GOT3 (cell line): ENCODE measurements at regions not wholly inside any gene's neighbourhood (a gene's known extent, or its start where the extent isn't known, plus 50 kb on each side); places are given as distances from the start of the nearest gene placed in this dataset.
"Not testable (repeated sequence)": the region's sequence is repeated elsewhere in the genome, so short reads cannot be mapped to it uniquely, and the experiment has no call there.

ENCODE experiments used
- DNase-seq: peaks from one replicate; lab custom pipeline; 2025; ENCODE audit warnings: mixed read lengths; lab: John Stamatoyannopoulos, UW

DNA sequence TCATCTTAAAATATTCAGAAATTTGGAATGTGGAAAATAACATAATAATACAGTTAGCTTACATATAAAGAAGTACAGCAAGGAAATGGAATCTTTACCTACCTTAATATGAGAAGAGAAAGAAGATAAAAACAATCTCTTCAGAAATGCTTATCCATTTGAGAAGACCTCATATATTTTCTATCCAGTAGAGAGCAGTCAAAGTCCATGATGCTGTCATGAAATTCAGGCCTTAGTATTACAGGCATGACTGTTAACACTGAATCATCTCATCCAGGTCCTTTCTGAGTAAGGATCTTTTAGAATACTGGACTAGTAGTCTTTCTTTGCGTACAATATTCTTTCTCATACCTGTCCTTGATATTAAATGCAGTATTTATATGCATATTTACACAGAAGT lies 713.4 kb downstream of the CD109 start:
- DNase-seq = no peak

DNA sequence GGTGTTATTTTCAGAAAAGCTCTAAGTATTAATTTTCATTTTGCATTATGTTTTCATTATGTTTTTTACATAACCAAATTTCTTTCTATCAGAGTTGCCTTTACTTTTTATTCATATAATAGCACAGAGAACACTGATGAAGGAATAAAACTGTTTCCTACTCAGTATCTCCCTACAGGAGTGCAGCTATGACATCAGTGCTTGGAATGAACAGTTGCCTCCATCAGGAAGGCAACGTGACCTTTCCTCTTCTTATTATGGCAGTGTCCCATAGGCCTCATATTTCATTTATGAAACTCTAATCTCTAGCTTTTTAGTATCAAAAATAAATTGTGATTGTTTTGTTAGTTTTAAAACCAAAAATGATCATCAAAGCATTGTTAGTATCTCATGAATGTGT lies 712.8 kb downstream of the CD109 start:
- DNase-seq = no peak

DNA sequence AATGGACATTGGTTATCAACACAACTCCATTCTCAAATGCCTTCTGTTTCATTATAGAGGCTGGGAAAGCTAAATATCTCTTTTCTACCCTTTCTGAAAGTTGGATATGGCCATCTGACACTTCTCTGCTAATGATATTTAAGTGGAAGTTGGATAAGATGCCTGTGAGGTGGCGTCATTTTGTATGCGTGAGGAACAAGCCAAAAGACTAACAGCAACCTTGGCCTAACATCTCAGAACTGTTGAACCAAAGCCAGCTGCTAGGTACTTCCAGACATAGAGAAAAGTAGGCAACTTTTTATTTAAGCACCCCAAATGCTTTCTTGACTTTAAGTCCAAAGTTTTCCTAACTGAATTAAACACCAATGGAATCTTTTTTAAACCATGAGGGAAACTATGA lies 708.4 kb downstream of the CD109 start:
- no peak for DNase-seq

DNA sequence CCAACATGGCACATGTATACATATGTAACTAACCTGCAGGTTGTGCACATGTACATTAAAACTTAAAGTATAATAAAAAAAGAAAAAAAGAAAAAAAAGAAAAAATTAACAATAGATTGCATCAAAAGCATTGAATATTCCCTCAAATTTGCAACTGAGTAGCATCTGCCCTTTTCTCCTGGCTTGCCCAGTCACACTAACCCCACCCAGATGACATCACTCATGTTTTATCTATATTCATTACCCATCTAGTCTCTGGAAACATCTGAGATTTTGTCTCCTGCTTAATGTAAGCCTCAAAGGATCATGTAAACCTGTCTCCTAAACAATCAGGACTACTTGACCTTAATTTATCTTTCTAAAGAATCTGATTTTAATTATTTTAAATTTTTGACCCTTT lies 706.8 kb downstream of the CD109 start:
- DNase-seq = no peak

DNA sequence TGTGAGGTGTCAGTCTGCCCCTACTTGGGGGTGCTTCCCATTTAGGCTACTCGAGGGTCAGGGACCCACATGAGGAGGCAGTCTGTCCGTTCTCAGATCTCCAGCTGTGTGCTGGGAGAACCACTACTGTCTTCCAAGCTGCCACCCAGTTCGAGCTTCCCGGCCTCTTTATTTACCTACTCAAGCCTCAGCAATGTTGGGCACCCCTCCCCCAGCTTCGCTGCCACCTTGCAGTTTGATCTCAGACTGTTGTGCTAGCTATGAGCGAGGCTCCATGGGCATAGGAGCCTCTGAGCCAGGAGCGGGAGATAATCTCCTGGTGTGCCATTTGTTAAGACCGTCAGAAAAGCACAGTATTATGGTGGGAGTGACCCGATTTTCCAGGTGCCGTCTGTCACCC lies 682.4 kb downstream of the CD109 start:
- not testable (repeated sequence) for DNase-seq

DNA sequence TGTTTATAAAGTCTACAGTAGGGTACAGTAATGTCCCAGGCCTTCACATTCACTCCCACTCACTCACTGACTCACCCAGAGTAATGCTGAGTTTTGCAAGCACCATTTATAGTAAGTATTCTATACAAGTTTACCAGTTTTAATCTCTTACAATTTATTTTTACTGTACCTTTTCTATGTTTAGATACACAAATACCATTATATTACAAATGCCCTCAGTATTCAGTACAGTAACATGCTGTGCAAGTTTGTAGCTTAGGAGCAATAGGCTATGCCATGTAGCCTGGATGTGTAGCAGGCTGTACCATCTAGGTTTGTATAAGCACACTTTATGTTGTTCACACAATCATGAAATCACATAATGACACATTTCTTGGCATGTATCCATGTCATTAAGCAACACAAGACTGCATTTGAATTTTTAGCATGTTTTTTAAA lies 673.6 kb downstream of the CD109 start:
- DNase-seq = no peak

DNA sequence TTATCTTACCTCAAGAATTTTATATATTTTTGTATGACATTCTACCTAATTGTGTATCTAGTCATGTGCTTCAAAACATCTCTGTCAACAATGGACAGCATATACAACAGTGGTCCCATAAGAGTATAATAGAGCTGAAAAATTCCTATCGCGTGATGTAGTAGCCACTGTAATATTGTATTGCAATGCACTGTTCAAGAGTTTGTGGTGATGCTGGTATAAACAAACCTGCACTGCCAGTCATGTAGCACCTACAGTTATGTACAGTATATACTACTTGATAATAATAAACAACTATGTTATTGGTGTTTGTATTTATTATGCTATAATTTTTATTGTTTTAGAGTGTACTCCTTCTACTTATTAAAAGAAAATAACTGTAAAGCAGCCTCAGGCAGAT lies 672.7 kb downstream of the CD109 start:
- no peak for DNase-seq

DNA sequence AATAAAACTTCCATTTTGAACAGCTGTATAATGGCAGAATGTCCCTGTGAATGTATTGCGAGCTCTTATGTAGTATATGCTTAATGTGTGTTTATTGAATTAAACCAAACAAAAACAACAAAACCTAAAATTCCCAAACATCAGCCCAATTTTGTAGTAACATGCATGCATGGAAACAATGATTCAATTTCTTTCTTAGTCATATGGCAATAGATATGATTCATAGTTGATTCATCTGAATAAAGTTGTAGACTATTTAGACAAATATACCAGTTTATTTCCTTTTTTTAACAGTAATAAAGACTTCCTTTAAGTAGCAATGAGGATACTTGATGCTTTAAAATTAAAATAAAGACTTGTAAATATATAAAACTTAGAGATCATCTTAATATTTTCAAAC lies 670.6 kb downstream of the CD109 start:
- DNase-seq = no peak

DNA sequence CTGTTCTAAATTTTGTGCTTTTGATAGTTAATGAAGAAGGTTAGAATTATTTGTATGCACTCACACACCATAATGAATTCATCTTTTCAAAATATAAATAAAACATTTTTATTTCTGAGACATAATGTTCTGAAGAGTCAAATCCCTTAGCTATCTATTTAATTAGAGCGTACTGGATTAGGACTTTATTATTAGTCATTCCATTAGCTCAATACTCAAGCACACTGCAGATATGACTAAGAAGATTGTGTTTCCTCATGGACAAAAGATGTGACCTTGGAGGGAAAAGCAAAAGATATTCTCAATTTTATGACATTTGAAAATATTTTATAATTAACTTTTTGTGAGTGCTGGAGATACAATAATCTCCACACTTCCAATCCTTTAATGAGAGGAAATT lies 666.4 kb downstream of the CD109 start:
- no peak for DNase-seq

DNA sequence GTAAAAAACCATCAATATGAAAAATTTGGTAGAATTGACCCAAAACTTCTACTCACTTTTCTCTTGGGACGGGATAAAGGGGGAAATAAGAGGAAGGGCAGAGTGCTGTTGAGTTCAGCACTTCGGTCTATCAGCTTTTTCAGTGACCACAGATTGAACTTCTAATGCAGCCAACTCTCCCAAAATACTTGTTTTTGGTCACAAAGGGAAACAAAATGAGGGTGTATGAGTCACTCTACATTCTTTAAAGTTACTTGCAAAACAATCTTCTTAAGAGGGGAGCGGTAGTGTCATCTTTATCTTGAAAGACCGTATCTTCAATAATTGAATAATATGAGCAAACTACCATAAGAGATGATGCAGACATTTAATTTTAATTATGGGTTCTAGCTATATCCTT lies 661.3 kb downstream of the CD109 start:
- DNase-seq = no peak

DNA sequence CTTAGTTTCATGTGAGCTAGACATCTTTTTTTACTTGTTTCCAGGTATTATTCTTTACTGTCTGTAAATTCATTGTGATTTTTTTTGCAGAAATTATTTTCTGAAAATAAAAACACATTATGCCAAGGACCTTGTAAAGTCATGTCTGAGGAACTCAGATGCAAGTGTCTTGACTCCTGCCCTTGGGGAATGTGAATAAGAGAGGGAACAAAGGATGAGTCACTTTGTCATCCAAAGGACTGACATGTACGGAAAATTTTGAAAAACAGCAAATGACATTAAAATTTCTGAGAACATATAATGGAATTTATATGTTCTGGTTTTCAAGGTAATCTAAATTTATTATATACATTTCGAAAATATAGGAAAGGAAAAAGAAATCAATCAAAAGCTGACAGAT lies 660.4 kb downstream of the CD109 start:
- DNase-seq = no peak

DNA sequence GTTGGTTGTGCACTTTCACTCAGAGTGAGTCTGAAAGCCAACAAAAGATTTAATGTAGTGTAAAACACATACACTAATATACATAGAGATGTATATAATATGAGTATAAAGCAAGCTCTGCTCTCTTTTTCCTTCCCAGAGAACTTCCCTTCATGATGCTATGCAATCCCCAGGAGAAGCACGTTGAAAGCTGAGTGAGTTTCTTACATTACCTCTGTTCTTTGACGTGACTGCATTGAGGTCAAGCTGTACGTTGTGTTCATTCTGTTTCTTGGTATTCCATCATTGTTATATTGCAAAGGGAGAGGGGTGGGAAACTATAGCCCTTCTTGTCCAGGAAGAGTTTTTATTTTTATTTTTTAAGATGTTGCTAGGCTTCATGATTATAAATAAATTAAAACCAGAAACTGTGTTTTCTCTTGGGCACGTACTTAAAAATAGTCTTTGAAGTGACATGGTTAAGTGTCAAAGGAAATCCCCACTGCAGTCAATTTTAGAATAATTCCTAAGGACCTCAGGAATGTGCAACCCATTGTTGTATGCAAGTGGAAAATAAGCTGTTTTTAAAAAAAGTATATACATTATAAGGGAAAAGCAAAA lies 651.0 kb downstream of the CD109 start:
- no peak for DNase-seq

DNA sequence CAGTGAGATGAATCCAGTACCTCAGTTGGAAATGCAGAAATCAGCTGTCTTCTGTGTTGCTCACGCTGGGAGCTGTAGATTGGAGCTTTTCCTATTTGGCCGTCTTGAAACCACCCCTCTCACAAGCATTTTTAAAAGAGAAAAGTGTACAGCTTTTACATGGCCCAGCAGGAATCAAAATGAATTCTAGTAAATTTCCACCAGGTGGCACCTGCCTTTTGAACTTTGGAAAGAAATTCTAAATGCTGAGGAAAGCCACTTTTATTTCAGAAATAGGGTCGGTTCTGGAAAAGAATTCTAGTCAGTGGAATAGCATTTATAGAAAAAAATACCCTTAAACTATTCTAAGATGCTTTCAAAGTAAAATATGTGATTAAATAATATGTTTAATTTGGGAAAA lies 647.8 kb downstream of the CD109 start:
- DNase-seq = no peak

DNA sequence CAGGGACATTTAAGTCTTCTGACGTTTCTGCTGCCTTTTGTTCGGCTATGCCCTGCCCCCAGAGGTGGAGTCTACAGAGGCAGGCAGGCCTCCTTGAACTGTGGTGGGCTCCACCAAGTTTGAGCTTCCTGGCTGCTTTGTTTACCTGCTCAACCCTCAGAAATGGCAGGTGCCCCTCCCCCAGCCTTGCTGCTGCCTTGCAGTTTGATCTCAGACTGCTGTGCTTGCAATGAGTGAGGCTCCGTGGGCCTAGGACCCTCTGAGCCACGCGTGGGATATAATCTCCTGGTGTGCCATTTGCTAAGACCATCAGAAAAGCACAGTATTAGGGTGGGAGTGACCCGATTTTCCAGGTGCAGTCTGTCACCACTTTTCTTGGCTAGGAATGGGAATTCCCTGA lies 647.3 kb downstream of the CD109 start:
- not testable (repeated sequence) for DNase-seq

DNA sequence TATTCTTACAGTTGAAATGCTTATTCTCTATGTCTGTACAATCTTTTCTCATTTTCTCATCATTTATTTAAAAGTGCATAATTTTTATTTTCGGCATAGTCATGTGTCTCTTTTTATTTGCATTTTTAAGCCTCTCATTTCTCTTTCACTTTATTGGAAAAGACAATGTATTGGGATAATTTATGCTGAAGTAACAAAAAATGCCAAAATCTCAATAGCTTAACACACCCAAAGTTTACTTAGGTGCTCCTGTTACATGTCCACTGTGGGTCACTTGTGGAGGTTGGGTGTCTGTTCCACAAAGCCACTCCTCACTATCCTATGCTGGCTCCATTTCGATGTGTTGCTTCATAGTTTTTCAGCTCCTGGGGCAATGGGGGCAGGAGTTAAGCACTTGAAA lies 638.7 kb downstream of the CD109 start:
- no peak for DNase-seq

DNA sequence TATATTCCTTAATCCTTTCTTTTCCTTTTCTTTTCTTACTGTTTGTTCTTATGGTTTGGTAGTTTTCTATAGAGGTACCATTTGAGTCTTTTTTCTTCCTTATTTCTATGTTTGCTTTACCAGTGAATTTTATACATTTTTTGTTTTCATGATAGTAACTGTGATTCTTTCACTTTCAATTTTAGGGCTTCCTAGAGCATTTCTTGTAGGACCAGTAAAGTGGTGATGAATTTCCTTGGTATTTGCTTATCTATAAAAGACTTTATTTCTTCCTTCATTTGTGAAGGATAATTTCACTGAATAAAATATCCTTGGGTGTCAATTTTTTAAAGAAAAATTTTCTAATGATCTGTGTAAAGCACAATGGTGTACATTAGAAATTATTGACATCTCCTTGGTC lies 637.4 kb downstream of the CD109 start:
- DNase-seq = no peak

DNA sequence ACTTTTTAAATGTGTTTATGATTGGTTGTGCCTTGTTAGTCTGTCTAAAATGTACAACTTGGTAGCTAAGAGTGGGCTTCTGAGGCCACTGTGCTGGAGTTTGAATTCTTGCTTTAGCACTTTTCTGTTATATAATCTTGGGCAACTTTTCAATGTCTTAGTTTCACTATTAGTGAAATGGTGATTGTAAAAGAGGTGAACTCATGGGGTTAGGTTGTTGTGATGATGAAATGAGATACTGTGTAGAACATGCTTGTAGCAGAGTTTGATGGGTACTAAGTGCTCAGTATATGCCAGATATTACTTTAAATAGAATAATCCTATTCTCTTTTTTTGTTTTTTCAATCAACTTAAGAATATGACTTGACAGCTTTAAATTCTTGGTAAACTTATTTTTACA lies 624.7 kb downstream of the CD109 start:
- DNase-seq = no peak

DNA sequence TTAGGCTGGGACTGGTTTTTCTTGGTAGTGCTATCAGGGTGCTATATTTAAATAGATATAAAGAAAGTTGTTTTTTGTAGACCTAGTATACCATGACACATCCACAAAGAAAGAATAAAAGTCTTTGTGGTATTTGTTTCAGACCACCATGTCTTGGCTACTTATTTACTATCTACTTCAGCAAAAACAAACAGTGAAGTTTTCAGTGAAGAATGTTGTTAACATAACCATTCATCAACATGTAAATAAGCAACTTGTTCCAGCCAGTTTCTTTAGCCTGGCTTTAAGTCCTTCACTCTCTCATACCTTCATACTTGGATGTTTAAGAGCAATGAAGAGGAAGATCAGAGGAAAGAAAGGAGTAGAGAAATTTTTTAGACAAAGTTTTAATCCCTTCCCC lies 624.1 kb downstream of the CD109 start:
- DNase-seq = no peak

DNA sequence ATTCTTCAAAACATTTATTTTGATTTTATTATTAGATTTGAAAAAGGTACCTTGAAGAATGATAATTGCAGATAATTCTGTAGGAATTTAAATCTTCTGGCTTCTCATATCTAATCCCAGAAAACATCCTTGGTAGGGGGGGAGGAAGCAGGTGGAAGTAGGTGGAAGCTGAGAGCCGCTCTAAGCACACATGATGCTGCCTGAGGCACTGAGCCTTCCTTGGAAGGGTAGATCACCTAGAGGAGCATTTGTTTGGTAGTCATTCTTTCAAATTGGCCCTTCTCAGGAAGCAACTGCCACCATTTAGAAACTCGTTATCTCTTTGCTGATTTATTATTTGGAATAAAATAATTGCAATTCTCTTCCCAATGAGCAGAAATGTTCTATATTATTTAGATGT lies 623.3 kb downstream of the CD109 start:
- DNase-seq = no peak

DNA sequence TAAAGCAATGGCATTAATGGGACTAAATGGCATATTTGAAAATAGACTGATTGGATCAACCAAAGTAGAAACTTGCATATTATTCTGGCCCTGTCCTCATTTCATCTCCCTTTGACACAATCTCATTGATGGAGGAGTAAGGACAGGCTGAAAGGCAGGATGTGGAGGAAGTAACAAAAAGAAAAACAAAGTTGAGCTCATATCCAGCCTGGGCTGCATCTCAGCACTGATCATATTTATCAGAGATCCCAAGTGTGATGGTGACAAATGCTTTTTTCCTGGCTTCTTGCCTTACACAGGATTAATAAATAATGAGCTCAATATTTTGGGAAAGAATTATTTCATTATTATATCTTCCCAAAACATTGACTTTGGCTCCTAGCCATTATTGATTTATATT lies 622.7 kb downstream of the CD109 start:
- no peak for DNase-seq

DNA sequence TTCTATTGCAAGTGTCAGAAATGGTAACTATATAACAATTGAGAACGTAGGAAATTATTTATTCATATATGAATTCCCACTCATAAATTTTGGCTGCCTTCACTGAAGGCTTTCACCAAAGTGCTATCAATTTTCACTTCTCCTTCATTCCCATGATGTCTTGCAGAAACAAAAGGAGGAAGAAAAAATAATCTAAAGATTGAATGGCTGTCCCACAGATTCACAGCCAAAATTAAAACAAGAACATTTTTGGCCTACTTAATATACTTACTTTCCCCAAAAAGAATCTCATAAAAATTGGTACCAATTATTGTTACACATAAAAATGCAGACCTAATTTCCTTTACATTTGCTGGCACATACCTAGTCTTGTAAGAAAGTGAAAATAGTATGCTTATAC lies 616.1 kb downstream of the CD109 start:
- no peak for DNase-seq

DNA sequence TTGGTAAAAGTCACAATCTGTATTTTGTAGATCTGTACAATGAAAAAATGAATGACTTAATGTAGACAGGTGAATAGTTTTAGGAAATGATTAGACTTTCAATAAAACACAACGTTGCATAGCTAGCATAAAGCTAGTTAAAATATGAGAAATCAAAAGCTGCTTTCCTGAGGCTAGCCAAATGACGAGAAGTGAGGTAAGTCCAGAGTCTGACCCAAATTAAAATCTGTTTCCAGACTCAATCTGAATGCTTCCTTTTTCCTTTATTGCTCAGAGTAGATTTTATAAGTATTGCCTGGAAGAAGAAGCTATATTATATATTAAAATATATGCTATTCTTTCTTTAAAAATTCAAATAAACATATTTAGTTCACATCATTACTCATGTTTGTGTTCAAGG lies 615.4 kb downstream of the CD109 start:
- no peak for DNase-seq

DNA sequence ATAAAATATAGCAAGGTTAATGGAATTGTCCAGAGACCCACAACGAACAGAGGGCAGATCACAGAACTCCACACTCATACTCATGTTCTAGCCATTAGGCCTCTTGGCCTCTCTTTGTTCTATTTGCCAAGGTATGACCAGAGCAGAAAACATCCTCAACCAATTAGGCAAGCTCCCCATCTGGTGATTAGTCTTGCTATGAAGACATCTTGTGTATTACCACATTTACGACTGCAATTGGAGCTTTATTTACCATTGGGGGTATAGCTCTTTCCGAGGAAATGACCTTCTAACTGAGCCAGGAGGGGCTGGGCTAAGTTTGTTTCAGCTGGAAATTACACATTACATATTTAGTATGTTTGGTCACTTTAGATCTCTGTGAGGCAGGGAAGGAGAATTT lies 593.9 kb downstream of the CD109 start:
- DNase-seq = no peak

DNA sequence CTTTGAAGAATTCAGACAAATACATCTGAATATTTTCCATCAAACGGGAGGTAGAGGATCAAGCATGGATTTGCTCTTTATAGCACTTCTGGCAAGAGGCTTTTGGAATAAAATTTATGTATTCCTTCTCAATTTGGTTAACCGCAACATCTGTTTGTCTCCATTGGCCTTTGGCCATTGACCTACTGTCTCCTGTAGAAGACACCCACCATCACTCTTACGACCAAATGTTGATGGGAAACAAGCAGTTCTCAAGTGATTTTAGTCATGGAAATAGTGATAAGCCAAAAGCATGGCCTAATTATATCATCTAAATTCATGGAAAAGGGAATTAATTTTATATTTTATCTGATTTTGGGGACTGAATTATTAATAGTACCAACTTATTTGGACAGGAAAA lies 591.9 kb downstream of the CD109 start:
- no peak for DNase-seq

DNA sequence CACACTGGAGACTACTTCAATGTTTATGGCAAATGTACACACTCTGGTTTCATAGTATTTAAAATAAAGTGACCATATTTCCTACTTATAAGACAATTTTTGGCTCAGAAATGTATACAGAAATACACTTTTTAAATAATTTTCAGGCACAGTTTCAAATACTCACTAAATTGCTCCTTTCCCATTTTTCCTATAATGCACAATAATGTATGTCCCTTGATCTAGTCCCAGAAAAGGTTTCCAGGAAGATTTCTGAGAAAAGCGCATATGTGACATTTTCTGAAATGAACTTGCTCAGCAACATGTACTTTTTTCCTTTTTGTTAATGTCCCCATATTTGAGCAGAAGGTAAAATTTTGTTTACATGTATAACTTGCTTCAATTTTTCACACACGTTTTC lies 591.4 kb downstream of the CD109 start:
- DNase-seq = no peak
